HG02571 (cell line): ENCODE measurements at regions not wholly inside any gene's neighbourhood (a gene's known extent, or its start where the extent isn't known, plus 50 kb on each side); places are given as distances from the start of the nearest gene placed in this dataset.
"Not testable (repeated sequence)": the region's sequence is repeated elsewhere in the genome, so short reads cannot be mapped to it uniquely, and the experiment has no call there.

ENCODE experiments used
- ATAC-seq: cut with Tn5 transposase; IDR thresholded peaks from one replicate; pipeline ENCODE4 v1.9.1; 2021; ENCODE audit warnings: mild to moderate bottlenecking, moderate library complexity; ENCODE audit not compliant: unreplicated experiment

- no peak for ATAC-seq
Measured at GRCh38 chr10:2924431-2924830, 142.9 kb upstream of the PFKP start.

DNA sequence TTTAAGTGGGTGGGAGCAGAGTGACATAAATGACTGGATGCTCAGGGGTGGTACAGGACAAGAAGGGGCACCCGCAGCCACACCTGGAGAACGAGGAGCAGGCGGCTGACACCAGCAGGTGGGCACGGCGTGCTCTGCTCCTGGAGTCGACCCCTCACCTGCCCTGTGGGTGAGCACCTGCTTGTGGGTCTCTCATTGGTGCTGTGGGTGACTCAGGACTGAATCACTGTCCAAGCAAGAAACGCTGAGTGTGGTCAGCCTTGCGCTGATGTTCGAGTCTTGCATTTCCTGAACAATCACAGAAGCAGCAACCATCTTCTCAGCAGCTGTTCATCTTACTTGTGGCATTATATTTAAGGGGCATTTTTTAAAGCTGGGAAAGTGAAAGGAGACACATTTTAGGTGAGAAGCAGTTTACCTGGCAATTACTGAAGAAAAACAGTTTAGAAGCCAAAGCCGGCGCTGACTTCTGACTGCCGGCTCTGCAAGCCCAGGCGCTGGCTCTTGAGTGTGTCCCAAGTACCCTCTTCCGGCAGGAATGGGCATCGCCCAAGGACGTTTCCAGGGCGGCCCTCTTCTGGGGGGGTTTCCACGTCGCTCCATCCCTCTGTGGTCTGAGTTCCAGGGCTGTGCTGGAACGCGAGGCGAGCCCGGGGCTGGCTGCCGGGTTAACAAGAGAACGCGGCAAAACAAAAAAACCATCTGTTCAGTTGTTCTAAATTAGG, 145.2 kb upstream of the PFKP start:
- ATAC-seq: no peak

- ATAC-seq: no peak
Measured at GRCh38 chr10:2920637-2921036, 146.7 kb upstream of the PFKP start.

DNA sequence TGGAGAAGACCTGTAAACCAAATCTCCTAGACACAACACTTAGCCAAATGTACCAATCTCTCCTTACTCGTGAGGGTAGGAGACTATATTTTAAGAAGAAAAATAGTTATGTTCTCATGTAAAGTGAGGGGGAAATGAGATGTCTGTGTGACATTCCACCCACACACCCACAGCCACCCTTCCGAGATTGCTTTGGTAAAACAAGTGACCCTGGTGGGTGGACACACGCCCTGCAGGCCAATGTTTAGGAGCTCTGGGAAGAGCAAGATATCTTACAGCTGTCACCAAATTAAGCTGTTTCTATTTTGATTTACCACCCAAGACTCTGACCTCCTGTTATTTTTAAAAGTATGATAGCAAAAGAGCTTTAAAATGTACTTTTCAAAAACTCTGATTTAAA, 147.2 kb upstream of the PFKP start:
- no peak for ATAC-seq

DNA sequence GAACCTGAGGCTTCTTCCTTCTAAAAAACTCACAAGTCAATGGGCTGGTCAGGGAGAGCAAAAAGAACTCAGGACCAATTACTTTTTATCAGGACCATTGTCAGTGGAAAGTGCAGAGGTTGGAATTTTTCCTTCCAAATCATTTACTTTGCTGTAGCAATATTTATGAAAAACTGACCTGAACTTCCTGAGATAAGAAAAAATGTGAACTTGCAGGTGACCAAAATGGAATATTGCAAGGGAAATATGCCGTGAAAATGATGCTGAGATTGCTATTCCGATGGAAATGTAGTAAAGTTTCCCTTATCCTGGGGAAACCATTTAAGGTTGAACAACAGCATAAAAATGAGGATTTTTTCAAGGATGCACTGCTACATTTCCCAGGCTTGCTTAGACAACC, 148.3 kb upstream of the PFKP start:
- ATAC-seq: no peak

DNA sequence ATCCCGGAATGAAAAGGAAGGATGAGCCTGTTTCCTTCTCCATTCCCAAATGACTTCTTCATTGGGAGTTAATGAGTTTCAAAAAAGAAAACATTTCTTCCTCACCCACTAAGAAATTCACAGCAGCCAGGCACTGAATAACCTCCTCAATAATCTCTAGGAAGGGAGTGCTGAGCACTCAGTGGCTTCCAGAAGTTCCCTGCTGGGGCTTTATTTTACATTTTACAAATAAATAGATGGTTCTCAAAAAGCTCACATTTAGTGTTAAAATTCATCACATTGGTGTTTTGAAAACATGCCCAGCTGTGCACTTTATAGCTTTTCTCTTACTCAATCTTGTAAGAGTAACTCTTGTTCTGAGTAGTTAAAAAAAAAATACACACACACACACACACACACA, 148.9 kb upstream of the PFKP start:
- no peak for ATAC-seq

DNA sequence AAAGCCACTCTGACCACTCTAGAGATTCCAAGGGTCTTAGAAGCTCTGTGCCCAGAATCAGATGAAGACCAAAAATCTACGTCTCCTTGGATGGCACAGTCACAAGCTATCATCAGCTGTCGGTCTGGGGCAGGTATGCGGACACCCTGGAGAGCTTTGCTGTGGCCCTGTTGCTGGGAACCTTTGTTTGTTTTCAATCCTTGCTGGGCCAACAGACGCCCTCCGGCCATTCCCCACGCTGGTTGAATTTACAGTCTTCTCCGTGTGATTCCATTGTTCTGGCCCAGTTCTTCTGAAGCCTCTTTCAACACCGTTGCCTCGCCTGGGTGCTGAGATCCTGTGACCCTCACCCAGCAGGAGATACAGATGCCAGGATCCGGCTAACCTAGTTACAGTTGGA, 149.4 kb upstream of the PFKP start:
- ATAC-seq: no peak

- no peak for ATAC-seq
Measured at GRCh38 chr10:2915412-2915811, 151.9 kb upstream of the PFKP start.

- no peak for ATAC-seq
Measured at GRCh38 chr10:2914741-2915140, 152.6 kb upstream of the PFKP start.

- no peak for ATAC-seq
Measured at GRCh38 chr10:2913474-2913873, 153.9 kb upstream of the PFKP start.

- no peak for ATAC-seq
Measured at GRCh38 chr10:2910656-2911055, 156.7 kb upstream of the PFKP start.

DNA sequence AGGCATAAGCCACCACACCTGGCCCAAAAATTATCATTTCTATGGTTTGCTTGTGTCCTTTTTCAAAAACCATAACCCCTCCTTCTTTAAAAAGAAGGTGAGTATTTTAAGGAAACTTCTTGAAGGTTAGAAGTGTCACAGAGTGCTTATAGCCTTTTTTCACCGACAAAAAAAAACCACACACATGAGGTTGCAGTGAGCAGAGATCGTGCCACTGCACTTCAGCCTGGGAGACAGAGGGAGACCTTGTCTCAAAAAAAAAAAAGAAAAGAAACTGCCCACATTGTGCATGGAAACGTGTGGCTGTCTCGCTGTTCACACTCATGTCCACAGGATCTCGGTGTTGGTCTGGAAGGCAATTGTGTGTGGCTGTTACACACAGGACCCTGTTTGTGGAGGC, 157.4 kb upstream of the PFKP start:
- no peak for ATAC-seq

DNA sequence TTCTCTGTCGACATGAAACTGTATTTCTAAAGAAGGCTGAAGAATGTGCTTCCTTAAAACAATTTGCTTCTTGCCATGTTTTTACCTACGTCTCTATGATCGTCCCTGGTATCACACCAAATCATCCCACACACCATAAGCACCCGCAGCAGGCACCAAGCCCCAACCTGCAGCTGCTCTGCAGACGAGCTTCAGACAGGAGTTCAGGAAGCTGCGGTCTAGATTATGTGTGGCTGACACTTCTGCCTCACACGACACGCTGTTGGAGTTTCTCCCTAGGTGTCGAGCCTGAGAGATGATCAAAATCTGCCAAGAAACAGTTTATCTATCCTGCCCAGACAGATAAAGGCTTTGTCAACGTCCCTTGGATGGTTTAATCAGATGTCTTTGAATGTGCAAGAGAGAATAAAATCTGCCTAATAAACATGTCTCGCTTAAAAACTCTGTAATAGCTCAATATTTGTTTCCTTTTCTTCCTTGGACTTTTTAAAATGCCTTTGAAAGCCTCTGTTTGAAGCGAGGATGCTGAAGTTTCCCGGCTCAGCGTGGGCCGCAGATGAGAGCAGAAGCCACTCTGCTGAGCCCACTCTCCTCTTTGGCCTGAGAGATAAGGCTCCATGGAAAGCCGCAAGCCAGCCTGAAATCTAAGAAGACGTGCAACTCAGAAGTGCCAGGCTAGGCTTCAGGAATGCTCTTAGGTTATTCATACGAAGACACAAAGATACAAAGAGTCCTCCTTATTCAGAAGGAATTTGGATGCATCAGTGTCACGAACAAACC, 158.3 kb upstream of the PFKP start:
- ATAC-seq: no peak

DNA sequence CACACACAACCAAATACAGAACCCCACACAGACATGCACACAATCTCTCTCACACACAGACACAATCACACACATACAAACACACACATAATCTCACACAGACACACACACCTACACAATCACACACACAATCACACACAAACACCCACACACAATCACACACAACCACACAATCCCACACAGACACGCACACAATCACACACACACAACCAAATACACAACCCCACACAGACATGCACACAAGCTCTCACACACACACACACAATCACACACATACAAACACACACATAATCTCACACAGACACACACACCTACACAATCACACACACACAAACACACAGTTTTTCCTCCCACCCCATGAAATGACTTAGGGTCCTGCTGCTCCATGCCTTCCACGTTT, 160.4 kb upstream of the PFKP start:
- ATAC-seq: no peak

DNA sequence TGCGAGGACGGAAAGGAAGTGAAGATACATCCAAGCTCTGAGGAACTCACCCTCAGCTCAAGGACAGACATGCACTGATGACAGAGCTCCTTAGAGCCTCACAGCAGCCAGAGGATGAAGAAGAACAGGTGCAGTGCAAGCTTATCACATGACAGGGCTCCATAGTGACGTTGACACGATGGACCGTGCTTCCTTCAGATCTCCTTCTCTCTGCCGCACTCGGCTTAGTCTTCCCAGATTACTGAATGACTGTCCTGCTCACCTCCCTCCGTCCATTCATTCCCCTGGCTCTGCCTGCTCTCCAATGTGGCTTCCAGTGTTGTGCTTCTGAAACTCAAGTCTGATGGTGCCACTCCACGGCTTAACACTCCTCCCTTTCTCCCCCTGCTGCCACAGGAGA, 161.5 kb upstream of the PFKP start:
- no peak for ATAC-seq

DNA sequence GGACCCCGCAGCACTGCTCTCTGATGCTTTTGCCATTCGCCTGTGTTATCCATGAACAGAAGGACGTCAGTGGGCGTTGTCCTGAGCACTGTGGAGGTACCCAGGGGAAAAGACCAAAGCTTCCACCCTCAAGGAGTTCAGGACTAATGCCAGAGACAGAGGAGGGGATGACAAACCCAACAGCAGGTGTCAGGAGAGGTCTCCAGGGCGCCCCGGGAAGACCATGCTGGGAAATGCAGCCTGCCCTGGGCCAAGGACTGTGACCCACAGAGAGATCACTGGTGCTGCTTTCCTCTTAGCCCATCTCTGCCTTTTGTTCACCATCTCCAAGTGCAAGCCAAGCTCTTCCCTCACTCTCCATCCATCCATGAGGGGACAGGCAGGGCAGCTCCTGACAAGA, 166.8 kb upstream of the PFKP start:
- ATAC-seq: no peak

DNA sequence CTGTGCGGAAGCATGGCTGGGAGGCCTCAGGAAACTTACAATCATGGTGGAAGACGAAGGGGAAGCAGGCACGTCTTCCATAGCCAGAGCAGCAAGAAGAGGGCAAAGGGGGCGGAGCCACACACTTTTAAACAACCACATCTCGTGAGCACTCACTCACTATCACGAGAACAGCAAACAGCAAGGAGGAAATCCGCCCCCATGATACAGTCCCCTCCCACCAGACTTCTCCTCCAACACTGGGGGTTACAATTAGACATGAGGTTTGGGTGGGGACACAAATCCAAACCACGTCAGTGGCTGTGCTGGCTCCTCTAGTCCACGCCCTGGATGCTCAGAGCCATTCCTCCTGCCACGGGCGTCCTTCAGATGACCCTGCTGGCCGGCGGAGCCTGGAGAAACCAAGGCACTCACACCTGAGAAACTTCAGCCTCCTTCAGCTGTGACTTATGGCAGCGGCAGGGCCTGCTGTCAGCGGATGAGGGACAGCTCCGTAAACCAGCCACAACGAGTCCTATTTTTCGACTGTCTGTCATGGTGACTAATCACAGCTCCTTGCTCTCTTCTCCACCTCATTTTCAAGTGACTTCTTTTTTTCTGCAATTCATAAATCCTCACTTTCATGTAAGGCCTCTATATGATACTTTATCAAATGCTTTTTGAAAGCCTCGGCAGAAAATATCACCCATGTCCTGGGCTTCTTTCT, 167.9 kb upstream of the PFKP start:
- ATAC-seq: no peak

DNA sequence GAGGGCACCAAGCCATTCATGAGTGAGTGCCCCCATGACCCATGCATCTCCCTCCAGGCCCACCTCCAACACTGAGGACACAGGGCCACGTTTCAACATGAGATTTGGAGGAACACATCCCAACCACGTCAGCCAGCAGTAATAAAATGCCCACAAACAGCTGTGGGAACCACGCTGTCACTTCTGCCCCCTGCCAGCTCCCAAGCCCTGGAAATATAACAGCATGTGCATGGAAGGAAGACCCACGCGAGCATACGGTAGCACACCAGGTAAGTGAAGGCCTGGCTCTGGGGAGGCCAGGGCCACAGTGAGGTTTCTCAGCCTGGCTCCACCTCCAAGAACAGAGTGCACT, 168.9 kb upstream of the PFKP start:
- ATAC-seq: no peak

DNA sequence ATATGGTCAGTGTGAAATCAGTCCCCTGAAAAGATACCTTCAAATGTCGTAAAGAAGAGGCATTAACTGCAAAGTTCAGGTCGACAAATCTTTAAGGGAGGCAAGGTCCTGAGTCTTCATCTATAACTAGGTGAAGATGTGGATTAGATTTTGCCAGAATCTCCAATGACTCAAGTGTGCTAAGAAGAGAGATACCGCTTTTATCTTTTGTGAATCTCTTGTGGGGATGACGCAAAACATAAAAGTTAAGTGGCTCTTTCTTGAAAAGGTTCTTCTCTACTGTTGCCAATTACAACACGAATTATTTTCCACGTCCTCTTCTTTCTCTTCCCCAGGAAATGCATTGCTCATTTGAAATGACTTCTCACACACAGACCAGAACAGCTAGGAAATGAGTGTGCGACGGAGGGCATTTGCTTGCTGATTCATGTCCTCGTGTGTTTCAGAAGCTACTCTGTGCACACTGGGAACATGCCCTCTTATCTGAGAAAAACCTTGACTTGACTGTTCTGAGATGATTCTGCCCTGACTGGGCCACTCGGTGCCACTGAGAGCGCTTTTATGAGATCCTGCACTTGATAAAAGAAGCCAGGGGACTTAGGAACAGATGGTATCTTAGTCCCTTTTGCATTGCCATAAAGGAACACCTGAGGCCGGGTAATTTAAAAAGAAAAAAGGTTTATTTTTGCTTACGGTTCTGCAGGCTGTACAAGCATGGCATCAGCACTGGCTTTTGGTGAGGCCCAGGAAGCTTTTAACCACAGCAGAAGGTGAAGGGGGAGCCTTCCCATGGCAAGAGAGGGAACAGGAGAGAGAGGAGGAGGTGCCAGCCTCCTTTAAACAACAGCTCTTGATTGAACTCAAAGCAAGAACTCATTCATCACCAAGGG, 169.5 kb upstream of the PFKP start:
- ATAC-seq: no peak

- ATAC-seq: not testable (repeated sequence)
Measured at GRCh38 chr10:2896334-2896733, 171.0 kb upstream of the PFKP start.

- ATAC-seq: no peak
Measured at GRCh38 chr10:2895594-2896196, 171.7 kb upstream of the PFKP start.
